Adrenal gland (tissue), 9 donors: ENCODE measurements at regions not wholly inside any gene's neighbourhood (a gene's known extent, or its start where the extent isn't known, plus 50 kb on each side); places are given as distances from the start of the nearest gene placed in this dataset.

Experiments
- DNase-seq, 7 donors: peaks; one replicate each; pipeline ENCODE4 v3.0.0-alpha.2; 2019 to 2020
- H3K27ac ChIP-seq, 5 donors: fragments of 200-600 bp; sonication (generic) in 4 of 5; 1 replicate in 3 of 5; 2 replicates in 2 of 5; pipeline versions ENCODE4 v1.5.1 to v1.8.0; 2016 to 2020; ENCODE audit warnings: mild to moderate bottlenecking in 1 of 5
- H3K27me3 ChIP-seq: fragments of 200-600 bp; 2 replicates; pipeline ENCODE4 v1.8.0; 2021
- H3K36me3 ChIP-seq, 2 donors: fragments of 200-600 bp; replicated peaks in 1 of 2; 1 replicate in 1 of 2; 2 replicates in 1 of 2; pipeline versions ENCODE4 v1.5.1 to v1.8.0; 2018 to 2022
- H3K4me1 ChIP-seq, 2 donors: fragments of 200-600 bp; replicated peaks in 1 of 2; 1 replicate in 1 of 2; 2 replicates in 1 of 2; pipeline versions ENCODE4 v1.5.1 to v1.8.0; 2018 to 2021
- H3K4me3 ChIP-seq, 4 donors: fragments of 200-600 bp; sonication (generic) in 3 of 4; one replicate each; pipeline ENCODE4 v1.5.1; 2016 to 2018
- H3K9me3 ChIP-seq, 3 donors: fragments of 200-600 bp; sonication (generic) in 1 of 3; replicated peaks in 1 of 3; 1 replicate in 2 of 3; 2 replicates in 1 of 3; pipeline versions ENCODE4 v1.5.1 to v1.8.0; 2016 to 2021
- POLR2A ChIP-seq, 2 donors: fragments of 450-650 bp; IDR thresholded peaks; one replicate each; pipeline ENCODE4 v1.6.1; 2017; ENCODE audit warnings: antibody characterized with exemption in 2 of 2, mild to moderate bottlenecking in 2 of 2, moderate library complexity in 1 of 2
- WGBS, 4 donors: extraction: QIAGEN DNeasy Blood & Tissue Kit in 2 of 4; methylation state at CpG; one replicate each; pipeline versions ENCODE4 v1.1.5 to v1.1.7; 2013 to 2017; 5-methylcytosine and 5-hydroxymethylcytosine counted together
- intact Hi-C, 2 donors: fragments of 100-400 bp; cut with DNase I; formaldehyde crosslinking; loops; one replicate each; pipeline versions ENCODE4 v1.14.1 to v1.15.0; 2022 to 2023
- TF ChIP-seq, protein P1 (sequence below), 6 experiments: fragments of 450-650 bp in 4 of 6; fragments of 200-600 bp in 2 of 6; sonication (generic) in 1 of 6; IDR thresholded peaks; 1 replicate in 5 of 6; 2 replicates in 1 of 6; pipeline versions ENCODE4 v1.5.1 to v1.8.0; 2016 to 2021; ENCODE audit warnings: antibody characterized with exemption in 6 of 6, mild to moderate bottlenecking in 2 of 6, moderate library complexity in 1 of 6
- donor health status: healthy with polysubstance abuse.
- donor health status: Bipolar disorder and iron deficiency.
- donor health status: DM: yes; HTN: yes; CAD: no.
- donor health status: DM: no; HTN: no; CAD: no.
- donor health status: DM: no; HTN: no; CAD: no.

DNA sequence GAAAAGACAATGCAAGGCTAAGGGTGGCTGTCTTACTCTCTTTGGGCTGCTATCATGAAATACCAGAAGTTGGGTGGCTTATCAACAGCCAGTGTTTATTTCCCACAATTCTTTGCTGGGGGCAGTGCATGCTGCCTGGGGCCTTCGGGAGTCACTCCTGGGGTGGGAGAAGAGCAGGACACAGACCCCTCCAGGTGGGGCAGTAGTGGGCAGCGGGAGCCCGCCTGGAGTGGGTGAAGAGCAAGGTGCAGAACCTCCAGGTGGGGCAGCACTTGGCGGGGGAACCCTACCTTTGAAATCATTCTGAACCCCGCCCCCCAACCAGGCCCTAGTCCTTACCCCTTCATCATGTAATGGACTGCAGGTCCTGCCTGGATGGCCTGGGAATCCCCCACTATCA is 69.6 kb upstream of the THBS2 start:
- Histone ChIP-seq H3K4me3 (no peak overlapping the region), H3K27me3 (no peaks in the 10 kb centered on the region), H3K36me3 (no peaks in the 10 kb centered on the region), H3K27ac (no peak overlapping the region), H3K4me1 (no peaks in the 10 kb centered on the region), H3K9me3 (no peaks in the 10 kb centered on the region)
- TF ChIP-seq POLR2A (IDR thresholded peaks at IDR 0.05): no peak
- TF ChIP-seq, protein P1, sequence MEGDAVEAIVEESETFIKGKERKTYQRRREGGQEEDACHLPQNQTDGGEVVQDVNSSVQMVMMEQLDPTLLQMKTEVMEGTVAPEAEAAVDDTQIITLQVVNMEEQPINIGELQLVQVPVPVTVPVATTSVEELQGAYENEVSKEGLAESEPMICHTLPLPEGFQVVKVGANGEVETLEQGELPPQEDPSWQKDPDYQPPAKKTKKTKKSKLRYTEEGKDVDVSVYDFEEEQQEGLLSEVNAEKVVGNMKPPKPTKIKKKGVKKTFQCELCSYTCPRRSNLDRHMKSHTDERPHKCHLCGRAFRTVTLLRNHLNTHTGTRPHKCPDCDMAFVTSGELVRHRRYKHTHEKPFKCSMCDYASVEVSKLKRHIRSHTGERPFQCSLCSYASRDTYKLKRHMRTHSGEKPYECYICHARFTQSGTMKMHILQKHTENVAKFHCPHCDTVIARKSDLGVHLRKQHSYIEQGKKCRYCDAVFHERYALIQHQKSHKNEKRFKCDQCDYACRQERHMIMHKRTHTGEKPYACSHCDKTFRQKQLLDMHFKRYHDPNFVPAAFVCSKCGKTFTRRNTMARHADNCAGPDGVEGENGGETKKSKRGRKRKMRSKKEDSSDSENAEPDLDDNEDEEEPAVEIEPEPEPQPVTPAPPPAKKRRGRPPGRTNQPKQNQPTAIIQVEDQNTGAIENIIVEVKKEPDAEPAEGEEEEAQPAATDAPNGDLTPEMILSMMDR (IDR thresholded peaks at IDR 0.05): no peak
- intact Hi-C loops: no loop called here
- DNase-seq: no peak
- 92 to 99% (median 96%) methylated on average over 3 to 5 of the region's 5 CpGs for WGBS, 4 donors

DNA sequence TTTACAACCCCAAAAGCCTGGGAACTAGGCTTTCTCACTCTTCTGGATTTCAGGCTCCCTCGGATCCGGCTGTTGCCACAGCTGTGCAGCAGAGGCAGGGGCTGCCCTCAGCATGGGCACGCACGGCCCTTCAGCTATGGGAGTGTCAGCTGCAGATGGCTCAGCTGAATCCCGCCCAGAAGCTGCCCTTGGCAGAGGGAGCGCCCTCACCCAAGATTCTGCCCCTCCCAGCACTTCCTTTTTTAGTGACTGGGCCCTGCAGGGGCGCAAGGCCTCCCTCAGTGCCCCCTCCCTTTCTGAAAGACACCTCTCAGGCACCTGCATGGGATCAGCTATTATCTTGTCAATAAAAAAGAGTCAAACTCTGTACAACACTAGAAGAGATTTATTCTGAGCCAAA is 67.9 kb upstream of the THBS2 start:
- Histone ChIP-seq H3K4me1 (no peaks in the 10 kb centered on the region), H3K27me3 (no peaks in the 10 kb centered on the region), H3K36me3 (no peaks in the 10 kb centered on the region), H3K9me3 (no peaks in the 10 kb centered on the region), H3K4me3 (no peak overlapping the region), H3K27ac (no peak overlapping the region)
- WGBS, 4 donors: 71 to 85% (median 82%) methylated on average over 6 to 7 of the region's 7 CpGs
- intact Hi-C loops: no loop called here
- TF ChIP-seq, protein P1 (IDR thresholded peaks at IDR 0.05): no peak
- no peak for TF ChIP-seq POLR2A (IDR thresholded peaks at IDR 0.05)
- DNase-seq: no peak

DNA sequence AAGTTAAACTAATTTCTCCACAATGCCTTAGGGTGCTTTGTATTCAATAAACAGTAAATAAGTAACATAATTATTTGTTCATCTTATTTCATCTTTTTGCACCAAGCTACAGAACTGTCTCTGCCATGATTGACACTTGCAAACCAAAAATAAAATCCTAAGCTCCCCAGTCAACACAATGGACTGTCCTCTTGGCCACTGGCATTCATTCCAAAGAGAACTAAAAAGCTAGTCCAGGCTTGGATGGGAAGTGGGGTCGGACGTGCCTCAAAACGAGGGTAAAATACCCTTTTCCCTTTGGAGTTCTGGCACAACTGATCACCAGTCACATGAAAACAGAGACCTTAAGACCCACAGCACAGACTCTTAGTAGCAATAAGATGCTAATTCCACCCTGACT is 66.4 kb upstream of the THBS2 start:
- H3K4me1 ChIP-seq: no peaks in the 10 kb centered on the region
- no peak overlapping the region for H3K27ac ChIP-seq
- intact Hi-C loops: no loop called here
- H3K9me3 ChIP-seq: no peaks in the 10 kb centered on the region
- no peak overlapping the region for H3K4me3 ChIP-seq
- H3K36me3 ChIP-seq: no peaks in the 10 kb centered on the region
- DNase-seq: no peak
- TF ChIP-seq, protein P1 (IDR thresholded peaks at IDR 0.05): no peak
- TF ChIP-seq POLR2A (IDR thresholded peaks at IDR 0.05): no peak
- no peaks in the 10 kb centered on the region for H3K27me3 ChIP-seq
- WGBS, 4 donors: 75 to 89% (median 84%) methylated on average over 3 of the region's 3 CpGs

GRCh38 chr6:169317441-169318202 is 64.0 kb upstream of the THBS2 start:
- DNase-seq: no peak
- H3K4me1 ChIP-seq: no peaks in the 10 kb centered on the region
- no peak overlapping the region for H3K27ac ChIP-seq
- no peak overlapping the region for H3K4me3 ChIP-seq
- no peaks in the 10 kb centered on the region for H3K36me3 ChIP-seq
- TF ChIP-seq, protein P1 (IDR thresholded peaks at IDR 0.05): no peak
- no peak for TF ChIP-seq POLR2A (IDR thresholded peaks at IDR 0.05)
- H3K9me3 ChIP-seq: no peaks in the 10 kb centered on the region
- no peaks in the 10 kb centered on the region for H3K27me3 ChIP-seq
- intact Hi-C loops: no loop called here
- 88 to 91% (median 89%) methylated on average over 26 of the region's 26 CpGs for WGBS, 4 donors
